Esophagus squamous epithelium (tissue), 4 donors: ENCODE measurements at regions not wholly inside any gene's neighbourhood (a gene's known extent, or its start where the extent isn't known, plus 50 kb on each side); places are given as distances from the start of the nearest gene placed in this dataset.

ENCODE experiments used
- POLR2A ChIP-seq, 4 donors: fragments of 450-650 bp; IDR thresholded peaks; one replicate each; pipeline ENCODE4 v1.6.1; 2017; ENCODE audit warnings: antibody characterized with exemption in 4 of 4, mild to moderate bottlenecking in 4 of 4, moderate library complexity in 3 of 4
- TF ChIP-seq, protein P1 (sequence below), 6 experiments: fragments of 450-650 bp in 4 of 6; fragments of 200-600 bp in 2 of 6; sonication (generic) in 2 of 6; IDR thresholded peaks; one replicate each; pipeline ENCODE4 v1.5.1; 2016 to 2019; ENCODE audit warnings: antibody characterized with exemption in 6 of 6, mild to moderate bottlenecking in 4 of 6, moderate library complexity in 4 of 6

DNA sequence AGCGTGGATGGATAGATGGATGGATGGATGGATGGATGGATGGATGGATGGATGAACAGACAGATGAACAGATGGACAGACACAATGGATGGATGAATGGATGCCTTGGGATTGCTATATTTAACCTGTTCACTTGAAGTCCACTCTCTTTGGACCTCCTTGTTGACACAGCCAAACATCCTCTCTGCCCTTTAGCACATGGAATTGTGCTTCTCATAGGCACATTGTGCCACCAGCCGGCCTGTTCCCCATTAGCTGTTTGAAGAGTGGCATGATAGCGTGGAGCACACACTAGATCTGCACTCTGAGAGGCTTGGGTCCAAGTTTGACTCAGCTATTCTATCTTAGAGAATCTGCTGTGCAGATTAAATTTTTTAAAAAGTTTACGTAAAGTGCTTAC is 56.9 kb upstream of the GSC start:
- TF ChIP-seq, protein P1, sequence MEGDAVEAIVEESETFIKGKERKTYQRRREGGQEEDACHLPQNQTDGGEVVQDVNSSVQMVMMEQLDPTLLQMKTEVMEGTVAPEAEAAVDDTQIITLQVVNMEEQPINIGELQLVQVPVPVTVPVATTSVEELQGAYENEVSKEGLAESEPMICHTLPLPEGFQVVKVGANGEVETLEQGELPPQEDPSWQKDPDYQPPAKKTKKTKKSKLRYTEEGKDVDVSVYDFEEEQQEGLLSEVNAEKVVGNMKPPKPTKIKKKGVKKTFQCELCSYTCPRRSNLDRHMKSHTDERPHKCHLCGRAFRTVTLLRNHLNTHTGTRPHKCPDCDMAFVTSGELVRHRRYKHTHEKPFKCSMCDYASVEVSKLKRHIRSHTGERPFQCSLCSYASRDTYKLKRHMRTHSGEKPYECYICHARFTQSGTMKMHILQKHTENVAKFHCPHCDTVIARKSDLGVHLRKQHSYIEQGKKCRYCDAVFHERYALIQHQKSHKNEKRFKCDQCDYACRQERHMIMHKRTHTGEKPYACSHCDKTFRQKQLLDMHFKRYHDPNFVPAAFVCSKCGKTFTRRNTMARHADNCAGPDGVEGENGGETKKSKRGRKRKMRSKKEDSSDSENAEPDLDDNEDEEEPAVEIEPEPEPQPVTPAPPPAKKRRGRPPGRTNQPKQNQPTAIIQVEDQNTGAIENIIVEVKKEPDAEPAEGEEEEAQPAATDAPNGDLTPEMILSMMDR (IDR thresholded peaks at IDR 0.05) = no peak
- TF ChIP-seq POLR2A (IDR thresholded peaks at IDR 0.05) = no peak
